Vagina (tissue), 2 donors: ENCODE measurements at regions not wholly inside any gene's neighbourhood (a gene's known extent, or its start where the extent isn't known, plus 50 kb on each side); places are given as distances from the start of the nearest gene placed in this dataset.

Experiments used
- DNase-seq, 2 donors: peaks; one replicate each; pipeline ENCODE4 v3.0.0-alpha.2; 2017; ENCODE audit errors: extremely low spot score in 2 of 2
- H3K27ac ChIP-seq: fragments of 200-600 bp; sonication (generic); one replicate; pipeline ENCODE4 v1.5.1; 2019
- H3K27me3 ChIP-seq: fragments of 200-600 bp; sonication (generic); one replicate; pipeline ENCODE4 v1.5.1; 2019
- H3K36me3 ChIP-seq, 2 donors: fragments of 200-600 bp; sonication (generic); one replicate each; pipeline ENCODE4 v1.5.1; 2017 to 2019
- H3K4me1 ChIP-seq: fragments of 200-600 bp; sonication (generic); one replicate; pipeline ENCODE4 v1.5.1; 2019
- H3K4me3 ChIP-seq, 2 donors: fragments of 200-600 bp; sonication (generic); 1 replicate in 1 of 2; 2 replicates in 1 of 2; pipeline ENCODE4 v1.5.1; 2016 to 2019
- H3K9me3 ChIP-seq: fragments of 200-600 bp; sonication (generic); one replicate; pipeline ENCODE4 v1.5.1; 2019
- POLR2A ChIP-seq, 2 donors: fragments of 450-650 bp; IDR thresholded peaks; one replicate each; pipeline ENCODE4 v1.6.1; 2017; ENCODE audit warnings: antibody characterized with exemption in 2 of 2, mild to moderate bottlenecking in 2 of 2, moderate library complexity in 2 of 2
- POLR2AphosphoS5 ChIP-seq, 2 donors: sonication (generic); formaldehyde crosslinking; IDR thresholded peaks; one replicate each; pipeline ENCODE4 v1.9.0; 2017; ENCODE audit warnings: antibody characterized with exemption in 2 of 2, mild to moderate bottlenecking in 2 of 2, low read depth in 1 of 2; ENCODE audit not compliant: insufficient read depth in 1 of 2
- intact Hi-C: fragments of 100-400 bp; cut with DNase I; formaldehyde crosslinking; loops from one replicate; pipeline ENCODE4 v1.15.1; 2023
- TF ChIP-seq, protein P1 (sequence below), 3 experiments: fragments of 450-650 bp in 2 of 3; fragments of 200-600 bp in 1 of 3; sonication (generic) in 1 of 3; IDR thresholded peaks; one replicate each; pipeline ENCODE4 v1.5.1; 2017 to 2019; ENCODE audit warnings: antibody characterized with exemption in 3 of 3, mild to moderate bottlenecking in 2 of 3, moderate library complexity in 2 of 3

DNA sequence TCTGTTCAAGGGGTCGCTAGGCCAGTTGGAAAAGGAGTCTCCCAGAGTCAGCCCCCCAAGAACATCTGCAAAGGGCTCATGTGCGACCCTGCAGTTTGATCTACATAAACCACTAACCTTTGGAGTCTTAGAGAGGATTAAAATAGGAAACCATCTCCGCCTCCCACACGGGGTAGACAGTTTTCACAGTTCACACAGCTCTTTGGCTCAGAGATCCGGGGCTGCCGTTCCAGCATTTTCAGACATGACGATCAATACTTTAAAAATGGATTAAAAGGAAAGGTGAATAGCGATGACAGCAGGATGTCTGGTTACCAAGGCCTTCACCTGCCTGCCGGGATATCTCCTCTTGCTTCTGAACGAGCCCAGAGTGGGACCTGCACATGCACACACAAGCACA is 59.8 kb upstream of the BCL11B start:
- Histone ChIP-seq H3K4me3 (no peak overlapping the region), H3K27ac (no peak overlapping the region), H3K36me3 (no peaks in the 10 kb centered on the region), H3K9me3 (no peaks in the 10 kb centered on the region), H3K27me3 (no peaks in the 10 kb centered on the region), H3K4me1 (no peaks in the 10 kb centered on the region)
- DNase-seq = no peak
- TF ChIP-seq POLR2A (IDR thresholded peaks at IDR 0.05) (no peak), POLR2AphosphoS5 (IDR thresholded peaks at IDR 0.05; ENCODE audit: insufficient read depth in 1 of 2, low read depth in 1 of 2) (no peak)
- TF ChIP-seq, protein P1, sequence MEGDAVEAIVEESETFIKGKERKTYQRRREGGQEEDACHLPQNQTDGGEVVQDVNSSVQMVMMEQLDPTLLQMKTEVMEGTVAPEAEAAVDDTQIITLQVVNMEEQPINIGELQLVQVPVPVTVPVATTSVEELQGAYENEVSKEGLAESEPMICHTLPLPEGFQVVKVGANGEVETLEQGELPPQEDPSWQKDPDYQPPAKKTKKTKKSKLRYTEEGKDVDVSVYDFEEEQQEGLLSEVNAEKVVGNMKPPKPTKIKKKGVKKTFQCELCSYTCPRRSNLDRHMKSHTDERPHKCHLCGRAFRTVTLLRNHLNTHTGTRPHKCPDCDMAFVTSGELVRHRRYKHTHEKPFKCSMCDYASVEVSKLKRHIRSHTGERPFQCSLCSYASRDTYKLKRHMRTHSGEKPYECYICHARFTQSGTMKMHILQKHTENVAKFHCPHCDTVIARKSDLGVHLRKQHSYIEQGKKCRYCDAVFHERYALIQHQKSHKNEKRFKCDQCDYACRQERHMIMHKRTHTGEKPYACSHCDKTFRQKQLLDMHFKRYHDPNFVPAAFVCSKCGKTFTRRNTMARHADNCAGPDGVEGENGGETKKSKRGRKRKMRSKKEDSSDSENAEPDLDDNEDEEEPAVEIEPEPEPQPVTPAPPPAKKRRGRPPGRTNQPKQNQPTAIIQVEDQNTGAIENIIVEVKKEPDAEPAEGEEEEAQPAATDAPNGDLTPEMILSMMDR (IDR thresholded peaks at IDR 0.05) = no peak
- intact Hi-C loops = no loop called here

DNA sequence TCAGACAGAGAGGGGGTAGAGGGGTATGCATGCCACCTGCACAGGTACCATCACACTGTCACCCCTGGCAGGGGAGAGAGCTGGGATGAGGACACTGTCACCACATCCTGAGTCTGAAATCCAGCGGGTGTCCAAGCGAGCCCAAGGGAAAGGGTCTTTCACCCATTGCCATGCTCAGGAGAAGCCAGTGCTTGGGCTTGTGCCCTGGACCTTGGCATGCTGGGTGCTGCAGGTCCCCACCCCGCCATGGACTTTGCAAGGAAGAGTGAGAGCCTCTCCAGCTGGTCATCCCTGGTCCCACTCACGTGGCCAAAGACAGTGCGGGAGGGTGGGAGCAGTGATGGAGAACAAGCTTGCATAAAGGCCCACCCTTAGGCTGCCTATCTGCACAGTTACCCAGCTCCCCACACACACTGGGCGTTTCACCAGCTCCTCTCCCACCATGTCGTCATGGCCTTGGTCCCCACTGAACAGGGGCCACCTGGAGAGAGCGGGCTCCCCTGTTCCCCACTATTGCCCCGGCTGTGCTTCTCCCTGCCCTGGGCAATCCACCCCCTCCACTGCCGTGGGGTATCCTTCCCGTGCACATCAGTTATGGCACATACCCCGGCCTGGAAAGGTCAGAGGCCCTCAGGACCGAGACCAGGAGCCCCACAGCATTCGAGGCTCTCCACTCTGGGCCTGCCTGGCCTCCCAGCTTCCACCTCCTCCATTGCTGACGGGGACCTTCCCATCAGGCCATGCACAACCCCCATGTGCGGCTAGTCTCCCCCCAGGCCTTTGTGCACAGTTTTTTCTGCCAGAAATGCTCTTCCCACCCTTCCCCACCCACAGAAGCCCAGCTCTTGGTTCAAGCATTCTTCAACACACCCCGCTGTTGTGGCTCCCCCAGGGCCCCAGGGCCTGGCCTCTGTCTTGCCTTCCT is 58.6 kb upstream of the BCL11B start:
- no peaks in the 10 kb centered on the region for H3K4me1 ChIP-seq
- H3K36me3 ChIP-seq = no peaks in the 10 kb centered on the region
- TF ChIP-seq, protein P1 (IDR thresholded peaks at IDR 0.05) = no peak
- no peak for TF ChIP-seq POLR2AphosphoS5 (IDR thresholded peaks at IDR 0.05; ENCODE audit: insufficient read depth in 1 of 2, low read depth in 1 of 2)
- TF ChIP-seq POLR2A (IDR thresholded peaks at IDR 0.05) = no peak
- DNase-seq = no peak
- H3K4me3 ChIP-seq = no peak overlapping the region
- H3K9me3 ChIP-seq = no peaks in the 10 kb centered on the region
- no peaks in the 10 kb centered on the region for H3K27me3 ChIP-seq
- intact Hi-C loops = no loop called here
- no peak overlapping the region for H3K27ac ChIP-seq

DNA sequence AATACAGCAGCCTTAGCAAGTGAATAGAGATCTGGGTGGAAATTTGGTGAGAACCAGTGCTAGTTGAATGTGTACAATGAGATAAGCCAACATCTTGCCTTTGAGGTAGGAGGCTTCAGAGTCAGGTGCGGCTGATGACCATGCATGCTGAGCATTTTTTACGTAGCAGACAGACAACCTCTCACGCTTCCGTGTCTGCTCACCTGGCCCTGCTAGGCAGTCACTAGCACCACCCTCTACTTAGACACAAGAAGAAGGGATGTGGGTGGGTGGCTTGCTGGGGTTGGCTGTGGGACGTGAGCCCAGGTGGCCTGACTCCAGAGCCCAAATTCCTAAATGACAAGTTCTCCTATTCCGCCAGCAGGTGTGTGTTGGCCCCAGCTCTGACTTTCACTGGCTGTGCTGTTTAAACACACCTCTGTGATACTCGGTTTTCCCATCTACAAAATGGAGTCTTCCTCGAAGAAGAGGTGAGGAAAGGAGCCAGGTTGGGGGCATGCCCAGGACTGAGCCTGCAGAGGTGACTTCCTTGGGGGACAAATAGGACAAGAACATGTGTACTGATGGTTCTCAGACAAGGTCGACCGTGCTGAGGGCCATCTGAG is 57.8 kb upstream of the BCL11B start:
- H3K9me3 ChIP-seq = no peaks in the 10 kb centered on the region
- no peak for TF ChIP-seq POLR2AphosphoS5 (IDR thresholded peaks at IDR 0.05; ENCODE audit: insufficient read depth in 1 of 2, low read depth in 1 of 2)
- TF ChIP-seq, protein P1 (IDR thresholded peaks at IDR 0.05) = no peak
- intact Hi-C loops = no loop called here
- DNase-seq = no peak
- no peaks in the 10 kb centered on the region for H3K4me1 ChIP-seq
- no peak overlapping the region for H3K4me3 ChIP-seq
- no peaks in the 10 kb centered on the region for H3K27me3 ChIP-seq
- no peaks in the 10 kb centered on the region for H3K36me3 ChIP-seq
- no peak overlapping the region for H3K27ac ChIP-seq

DNA sequence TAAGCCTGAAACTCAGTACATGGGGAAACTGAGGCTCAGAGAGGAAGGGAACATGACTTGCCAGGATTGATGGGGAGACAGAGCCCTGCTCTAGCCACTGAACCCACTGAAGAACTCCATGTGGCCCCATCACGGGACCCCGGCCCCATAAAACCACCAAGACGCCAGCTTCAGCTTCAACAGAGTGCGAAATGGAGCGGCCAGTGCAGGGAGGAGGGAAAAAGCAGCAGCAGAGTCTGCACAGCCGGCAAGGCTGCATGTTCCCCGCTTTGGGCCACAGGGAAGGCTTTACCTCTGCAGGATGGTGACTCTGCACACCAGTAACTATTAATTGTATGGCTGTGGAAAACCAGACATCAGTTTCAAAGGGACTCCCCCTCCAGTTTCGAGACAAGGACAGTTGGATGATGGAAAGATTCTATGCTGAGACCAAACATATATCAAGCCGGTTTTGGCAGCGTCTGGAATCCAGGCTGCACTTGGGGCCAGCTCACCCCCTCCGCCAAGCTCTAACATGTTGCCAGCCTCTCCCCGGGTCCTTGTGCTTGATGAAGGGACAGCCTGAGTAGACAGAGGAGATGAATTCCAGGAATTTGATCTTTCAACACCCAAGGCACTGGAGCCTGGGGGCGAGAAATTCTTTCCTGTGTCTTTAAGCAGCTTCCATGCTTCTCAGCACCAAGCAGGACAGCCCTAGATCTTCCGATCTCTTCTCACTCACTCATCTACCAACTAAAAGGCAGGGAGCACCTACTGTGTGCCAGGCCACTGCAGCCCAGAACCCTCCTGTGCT is 55.7 kb upstream of the BCL11B start:
- no peak for TF ChIP-seq POLR2AphosphoS5 (IDR thresholded peaks at IDR 0.05; ENCODE audit: insufficient read depth in 1 of 2, low read depth in 1 of 2)
- TF ChIP-seq POLR2A (IDR thresholded peaks at IDR 0.05) = no peak
- TF ChIP-seq, protein P1 (IDR thresholded peaks at IDR 0.05) = no peak
- peak in 1 of 2 donors; percentile 37 for DNase-seq
- Histone ChIP-seq H3K9me3 (no peaks in the 10 kb centered on the region), H3K4me3 (no peak overlapping the region), H3K27ac (no peak overlapping the region), H3K36me3 (no peaks in the 10 kb centered on the region), H3K27me3 (no peaks in the 10 kb centered on the region), H3K4me1 (no peaks in the 10 kb centered on the region)
- intact Hi-C loops = no loop called here
